ENCODE measurements at regions not wholly inside any gene's neighbourhood (a gene's known extent, or its start where the extent isn't known, plus 50 kb on each side); places are given as distances from the start of the nearest gene placed in this dataset.

- intact Hi-C loops (cut with micrococcal nuclease) = no loop called here
- CTCF ChIA-PET = no interaction called here
- no peak for FAIRE-seq
These were observed 309.0 kb downstream of the MAN2A1 start for GRCh38 chr5:109998726-109999125.

More at GRCh38 chr5:109998726-109999125, 309.0 kb downstream of the MAN2A1 start:
- H3K9me1 ChIP-seq (replicated peaks; ENCODE audit: control insufficient read depth, extremely low read depth, insufficient read depth, low read length) = no peaks in the 10 kb centered on the region
- H3K4me2 ChIP-seq (ENCODE audit: insufficient read depth, low read length) = no peak overlapping the region
- H3K4me3 ChIP-seq (replicated peaks in 1 of 3; ENCODE audit: insufficient read depth in 1 of 3, low read depth in 1 of 3, low read length in 3 of 3) = no peak overlapping the region
- H3K9ac ChIP-seq (replicated peaks; ENCODE audit: extremely low read depth, insufficient read depth, low read length) = no peak overlapping the region
- no peak overlapping the region for H2AFZ ChIP-seq (ENCODE audit: low read depth, low read length)
- no peaks in the 10 kb centered on the region for H3K36me3 ChIP-seq (ENCODE audit: control insufficient read depth in 2 of 2, extremely low read depth in 1 of 2, insufficient read depth in 2 of 2, low read length in 2 of 2)
- no TSS peak for BruUV-seq (replicated peaks)
- H3K4me1 ChIP-seq (ENCODE audit: control insufficient read depth, extremely low read depth, insufficient read depth, low read length) = no peaks in the 10 kb centered on the region
- H3K27me3 ChIP-seq (ENCODE audit: control insufficient read depth in 2 of 2, insufficient read depth in 2 of 2, low read length in 2 of 2) = no peaks in the 10 kb centered on the region
- no peaks in the 10 kb centered on the region for H4K20me1 ChIP-seq (replicated peaks; ENCODE audit: control insufficient read depth, extremely low read depth, insufficient read depth, low read length)
- H3K27ac ChIP-seq (ENCODE audit: insufficient read depth, low read depth, low read length) = no peak overlapping the region
- POLR2A ChIA-PET = no interaction called here
- H3K79me2 ChIP-seq (ENCODE audit: control insufficient read depth, insufficient read depth, low read length) = no peaks in the 10 kb centered on the region
- no peaks in the 10 kb centered on the region for H3K9me3 ChIP-seq (replicated peaks; ENCODE audit: control insufficient read depth, insufficient read depth, low read length)
- DNase-seq (ENCODE audit: low read depth, low spot score) = no peak
- TF ChIP-seq JUN (IDR thresholded peaks at IDR 0.05; ENCODE audit: borderline replicate concordance, insufficient read depth, insufficient read length, low read depth) (no peak), FOS (IDR thresholded peaks at IDR 0.05; ENCODE audit: borderline replicate concordance, insufficient read depth, low read length) (no peak), EZH2 (IDR thresholded peaks at IDR 0.05; ENCODE audit: borderline replicate concordance, low read depth, low read length, severe bottlenecking) (no peak), POLR2AphosphoS5 (IDR thresholded peaks at IDR 0.05; ENCODE audit: insufficient read depth, low read depth, low read length) (no peak), POLR2A (IDR thresholded peaks at IDR 0.05; ENCODE audit: low read depth, low read length) (no peak), CTCF (IDR thresholded peaks at IDR 0.05; ENCODE audit: extremely low read depth in 1 of 2, insufficient read depth in 1 of 2, low read depth in 1 of 2, low read length in 2 of 2) (no peak), GATA2 (IDR thresholded peaks at IDR 0.05; ENCODE audit: insufficient read depth, insufficient read length, low read depth, low read length) (no peak), MYC (IDR thresholded peaks at IDR 0.05; ENCODE audit: low read depth, low read length) (no peak), MAX (IDR thresholded peaks at IDR 0.05; ENCODE audit: insufficient read depth, insufficient read length) (no peak)
- dilution Hi-C loops (cut with MboI; ENCODE audit: extremely low pct_ligation_motif_present, low sequenced_read_pairs) = no loop called here

Data from endothelial cell of umbilical vein (primary cell).